ENCODE measurements at regions not wholly inside any gene's neighbourhood (a gene's known extent, or its start where the extent isn't known, plus 50 kb on each side); places are given as distances from the start of the nearest gene placed in this dataset.

DNA sequence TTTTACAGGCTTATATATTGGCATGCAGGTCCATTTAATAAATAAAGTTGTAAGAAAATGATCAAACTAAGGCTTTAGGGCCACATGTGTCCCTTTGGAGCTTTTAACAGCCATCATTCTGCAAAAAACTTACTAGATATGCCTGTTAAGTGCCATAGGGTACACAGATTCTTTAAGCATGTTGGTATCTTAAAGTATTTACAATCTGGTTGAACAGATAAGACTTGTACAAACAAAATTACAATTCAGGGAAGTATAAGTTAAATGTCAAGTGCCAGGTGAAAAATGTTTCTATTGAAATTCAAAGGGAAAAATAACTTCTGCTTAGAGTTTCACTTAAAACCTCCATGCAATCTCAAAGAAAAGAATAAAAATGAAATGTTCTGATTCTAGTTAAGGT lies 558.4 kb upstream of the ST8SIA4 start:
- no peak for TF ChIP-seq TSHZ2 (CRISPR knock-in tag; IDR thresholded peaks at IDR 0.05)
- TF ChIP-seq ARNTL (CRISPR knock-in tag; IDR thresholded peaks at IDR 0.05; ENCODE audit: borderline replicate concordance, low read depth), result no peak
- no peak for TF ChIP-seq TCF4 (CRISPR knock-in tag; IDR thresholded peaks at IDR 0.05; ENCODE audit: borderline replicate concordance)
- no peak for TF ChIP-seq CSDC2 (CRISPR knock-in tag; IDR thresholded peaks at IDR 0.05)
- no peak for TF ChIP-seq CSRNP3 (CRISPR knock-in tag; IDR thresholded peaks at IDR 0.05)
- TF ChIP-seq, protein P1, sequence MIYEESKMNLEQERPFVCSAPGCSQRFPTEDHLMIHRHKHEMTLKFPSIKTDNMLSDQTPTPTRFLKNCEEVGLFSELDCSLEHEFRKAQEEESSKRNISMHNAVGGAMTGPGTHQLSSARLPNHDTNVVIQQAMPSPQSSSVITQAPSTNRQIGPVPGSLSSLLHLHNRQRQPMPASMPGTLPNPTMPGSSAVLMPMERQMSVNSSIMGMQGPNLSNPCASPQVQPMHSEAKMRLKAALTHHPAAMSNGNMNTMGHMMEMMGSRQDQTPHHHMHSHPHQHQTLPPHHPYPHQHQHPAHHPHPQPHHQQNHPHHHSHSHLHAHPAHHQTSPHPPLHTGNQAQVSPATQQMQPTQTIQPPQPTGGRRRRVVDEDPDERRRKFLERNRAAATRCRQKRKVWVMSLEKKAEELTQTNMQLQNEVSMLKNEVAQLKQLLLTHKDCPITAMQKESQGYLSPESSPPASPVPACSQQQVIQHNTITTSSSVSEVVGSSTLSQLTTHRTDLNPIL (CRISPR knock-in tag; IDR thresholded peaks at IDR 0.05; ENCODE audit: low read depth), result no peak
- TF ChIP-seq BACH2 (CRISPR knock-in tag; IDR thresholded peaks at IDR 0.05; ENCODE audit: borderline replicate concordance), result no peak
- TF ChIP-seq PATZ1 (CRISPR knock-in tag; IDR thresholded peaks at IDR 0.05; ENCODE audit: borderline replicate concordance), result no peak
- no peak for TF ChIP-seq ISL1 (CRISPR knock-in tag; IDR thresholded peaks at IDR 0.05)
- TF ChIP-seq ZFP30 (CRISPR knock-in tag; IDR thresholded peaks at IDR 0.05), result no peak
- no peak for TF ChIP-seq ZNF8 (CRISPR knock-in tag; IDR thresholded peaks at IDR 0.05)
- no peak for TF ChIP-seq TOX (CRISPR knock-in tag; IDR thresholded peaks at IDR 0.05; ENCODE audit: borderline replicate concordance)
- no peak for TF ChIP-seq ZNF70 (CRISPR knock-in tag; IDR thresholded peaks at IDR 0.05)
- TF ChIP-seq, protein P2, sequence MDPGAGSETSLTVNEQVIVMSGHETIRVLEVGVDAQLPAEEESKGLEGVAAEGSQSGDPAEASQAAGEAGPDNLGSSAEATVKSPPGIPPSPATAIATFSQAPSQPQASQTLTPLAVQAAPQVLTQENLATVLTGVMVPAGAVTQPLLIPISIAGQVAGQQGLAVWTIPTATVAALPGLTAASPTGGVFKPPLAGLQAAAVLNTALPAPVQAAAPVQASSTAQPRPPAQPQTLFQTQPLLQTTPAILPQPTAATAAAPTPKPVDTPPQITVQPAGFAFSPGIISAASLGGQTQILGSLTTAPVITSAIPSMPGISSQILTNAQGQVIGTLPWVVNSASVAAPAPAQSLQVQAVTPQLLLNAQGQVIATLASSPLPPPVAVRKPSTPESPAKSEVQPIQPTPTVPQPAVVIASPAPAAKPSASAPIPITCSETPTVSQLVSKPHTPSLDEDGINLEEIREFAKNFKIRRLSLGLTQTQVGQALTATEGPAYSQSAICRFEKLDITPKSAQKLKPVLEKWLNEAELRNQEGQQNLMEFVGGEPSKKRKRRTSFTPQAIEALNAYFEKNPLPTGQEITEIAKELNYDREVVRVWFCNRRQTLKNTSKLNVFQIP (CRISPR knock-in tag; IDR thresholded peaks at IDR 0.05; ENCODE audit: borderline replicate concordance, low read depth), result no peak
- TF ChIP-seq PPARA (CRISPR knock-in tag; IDR thresholded peaks at IDR 0.05; ENCODE audit: borderline replicate concordance), result no peak
- TF ChIP-seq RARB (CRISPR knock-in tag; IDR thresholded peaks at IDR 0.05), result no peak
- TF ChIP-seq ZC3H10 (CRISPR knock-in tag; IDR thresholded peaks at IDR 0.05), result no peak
- TF ChIP-seq OSR1 (CRISPR knock-in tag; IDR thresholded peaks at IDR 0.05), result no peak
- no peak for ATAC-seq

DNA sequence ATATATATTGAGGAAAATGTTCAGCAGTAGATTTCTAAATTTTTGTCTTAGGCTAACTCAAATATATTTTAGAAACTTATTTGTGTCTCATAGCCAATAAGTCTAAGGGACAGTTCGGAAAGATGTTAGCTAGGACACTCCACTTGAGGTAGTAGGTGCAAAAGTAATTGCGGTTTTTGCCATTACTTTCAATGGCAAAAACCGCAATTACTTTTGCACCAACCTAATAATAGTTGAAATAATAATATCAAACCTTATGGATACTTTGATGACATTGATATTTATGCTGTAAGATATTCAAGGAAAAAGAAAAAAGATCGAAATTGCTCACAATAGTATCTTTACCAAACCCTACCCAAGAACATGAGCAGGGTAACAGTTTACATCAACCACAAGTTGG lies 555.5 kb upstream of the ST8SIA4 start:
- TF ChIP-seq CSRNP3 (CRISPR knock-in tag; IDR thresholded peaks at IDR 0.05) (no peak), BACH2 (CRISPR knock-in tag; IDR thresholded peaks at IDR 0.05; ENCODE audit: borderline replicate concordance) (no peak), CSDC2 (CRISPR knock-in tag; IDR thresholded peaks at IDR 0.05) (no peak), PPARA (CRISPR knock-in tag; IDR thresholded peaks at IDR 0.05; ENCODE audit: borderline replicate concordance) (no peak), RARB (CRISPR knock-in tag; IDR thresholded peaks at IDR 0.05) (no peak), ZC3H10 (CRISPR knock-in tag; IDR thresholded peaks at IDR 0.05) (no peak)
- no peak for ATAC-seq

DNA sequence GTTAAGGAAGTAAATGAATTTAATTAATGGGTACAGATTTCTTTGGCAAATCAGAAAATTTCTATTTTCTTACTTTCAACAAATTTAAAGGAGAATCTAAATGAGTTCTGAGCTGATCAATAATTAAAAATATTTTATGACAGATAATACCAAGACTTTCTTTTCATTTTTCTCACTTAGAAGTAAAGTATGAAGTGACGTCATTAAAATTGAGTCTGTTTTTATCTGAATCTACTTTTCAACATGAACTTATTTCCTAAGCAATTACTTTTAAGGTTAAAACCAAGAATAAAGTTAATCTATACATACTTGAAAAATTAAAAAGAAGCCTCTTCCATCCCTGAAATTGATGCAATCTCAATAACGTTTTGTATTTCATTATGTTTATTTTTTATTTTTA lies 552.8 kb upstream of the ST8SIA4 start:
- no peak for ATAC-seq
- TF ChIP-seq CSRNP3 (CRISPR knock-in tag; IDR thresholded peaks at IDR 0.05) (no peak), OSR1 (CRISPR knock-in tag; IDR thresholded peaks at IDR 0.05) (no peak), CSDC2 (CRISPR knock-in tag; IDR thresholded peaks at IDR 0.05) (no peak), ZNF70 (CRISPR knock-in tag; IDR thresholded peaks at IDR 0.05) (no peak), TOX (CRISPR knock-in tag; IDR thresholded peaks at IDR 0.05; ENCODE audit: borderline replicate concordance) (no peak), PPARA (CRISPR knock-in tag; IDR thresholded peaks at IDR 0.05; ENCODE audit: borderline replicate concordance) (no peak), ESRRG (CRISPR knock-in tag; IDR thresholded peaks at IDR 0.05) (no peak), PATZ1 (CRISPR knock-in tag; IDR thresholded peaks at IDR 0.05; ENCODE audit: borderline replicate concordance) (no peak)
- TF ChIP-seq, protein P2 (CRISPR knock-in tag; IDR thresholded peaks at IDR 0.05; ENCODE audit: borderline replicate concordance, low read depth), result no peak
